Upper lobe of left lung (tissue), 6 donors: ENCODE measurements at regions not wholly inside any gene's neighbourhood (a gene's known extent, or its start where the extent isn't known, plus 50 kb on each side); places are given as distances from the start of the nearest gene placed in this dataset.
"Not testable (repeated sequence)": the region's sequence is repeated elsewhere in the genome, so short reads cannot be mapped to it uniquely, and the experiment has no call there.

ENCODE experiments used
- ATAC-seq, 2 donors: fragments of 200-7000 bp; cut with Tn5 transposase; one replicate each; pipeline ENCODE4 v1.9.1; 2022; ENCODE audit warnings: mild to moderate bottlenecking in 2 of 2, moderate library complexity in 2 of 2; ENCODE audit not compliant: low FRiP score in 2 of 2
- DNase-seq, 2 donors: peaks; one replicate each; pipeline ENCODE4 v3.0.0-alpha.2; 2019 to 2020
- H3K27ac ChIP-seq, 4 donors: fragments of 200-600 bp; sonication (generic); one replicate each; pipeline ENCODE4 v1.5.1; 2016 to 2019
- H3K27me3 ChIP-seq, 4 donors: fragments of 200-600 bp; sonication (generic); one replicate each; pipeline ENCODE4 v1.5.1; 2017 to 2019
- H3K36me3 ChIP-seq, 4 donors: fragments of 200-600 bp; sonication (generic); one replicate each; pipeline ENCODE4 v1.5.1; 2016 to 2019
- H3K4me1 ChIP-seq, 4 donors: fragments of 200-600 bp; sonication (generic); one replicate each; pipeline ENCODE4 v1.5.1; 2018 to 2019
- H3K4me3 ChIP-seq, 4 donors: fragments of 200-600 bp; sonication (generic); one replicate each; pipeline ENCODE4 v1.5.1; 2017 to 2019; ENCODE audit warnings: mild to moderate bottlenecking in 2 of 4, moderate library complexity in 1 of 4
- H3K9me3 ChIP-seq, 4 donors: fragments of 200-600 bp; sonication (generic); one replicate each; pipeline ENCODE4 v1.5.1; 2018 to 2019
- CTCF ChIP-seq, 6 experiments: fragments of 450-650 bp in 4 of 6; fragments of 200-600 bp in 2 of 6; sonication (generic) in 2 of 6; IDR thresholded peaks; one replicate each; pipeline ENCODE4 v1.5.1; 2016 to 2019; ENCODE audit warnings: antibody characterized with exemption in 6 of 6
- EP300 ChIP-seq, 4 donors: sonication (generic); formaldehyde crosslinking; IDR thresholded peaks; one replicate each; pipeline ENCODE4 v1.5.1; 2017; ENCODE audit warnings: antibody characterized with exemption in 4 of 4, control low read depth in 2 of 4
- POLR2A ChIP-seq, 4 donors: fragments of 450-650 bp; IDR thresholded peaks; one replicate each; pipeline ENCODE4 v1.5.1; 2016 to 2017; ENCODE audit warnings: antibody characterized with exemption in 4 of 4, mild to moderate bottlenecking in 2 of 4
- POLR2AphosphoS5 ChIP-seq, 2 donors: sonication (generic); formaldehyde crosslinking; IDR thresholded peaks; one replicate each; pipeline ENCODE4 v1.5.1; 2017; ENCODE audit warnings: antibody characterized with exemption in 2 of 2
- WGBS, 2 donors: methylation state at CpG; one replicate each; pipeline ENCODE4 v1.1.5; 2017 to 2018; 5-methylcytosine and 5-hydroxymethylcytosine counted together
- donor health status: DM: no; HTN: no; CAD: no; lungs with moderate emphysema.
- donor health status: DM: no; HTN: yes; CAD: no; lungs with severe emphysema.

DNA sequence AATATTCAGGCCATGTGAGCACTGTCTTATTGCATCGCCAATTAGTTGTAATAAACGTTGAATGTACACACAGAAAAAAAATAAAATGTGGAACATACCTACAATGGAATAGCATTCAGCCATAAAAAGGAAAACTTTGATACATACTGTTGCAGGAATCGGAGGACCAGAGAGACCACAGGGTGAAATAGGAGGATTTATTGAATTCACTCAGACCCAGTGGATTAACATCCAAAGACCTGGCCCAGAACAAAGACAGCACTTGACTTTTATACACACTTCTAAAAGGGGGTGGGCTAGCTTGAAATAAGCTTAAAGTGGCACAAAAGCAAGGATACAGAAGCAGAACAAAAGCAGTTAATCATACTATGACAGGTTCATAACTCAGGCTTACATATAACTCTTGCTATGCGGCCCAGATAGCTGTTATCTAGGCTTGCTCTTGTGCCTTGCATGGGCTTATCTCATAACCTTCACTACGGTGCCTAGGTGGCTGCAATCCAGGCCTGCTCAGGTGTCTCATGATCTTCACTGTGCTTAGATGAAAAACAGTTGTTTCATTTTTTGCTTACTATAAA is 292.2 kb upstream of the TAC1 start:
- Histone ChIP-seq H3K4me3 (no peak overlapping the region), H3K27ac (no peak overlapping the region), H3K4me1 (no peaks in the 10 kb centered on the region), H3K27me3 (no peaks in the 10 kb centered on the region), H3K9me3 (peaks cover 0 to 16% (median 13%) of the 10 kb centered on the region in 4 donors), H3K36me3 (no peaks in the 10 kb centered on the region)
- DNase-seq: no peak
- no peak for ATAC-seq
- 81 to 82% methylated on average over 5 of the region's 5 CpGs for WGBS, 2 donors
- TF ChIP-seq CTCF (IDR thresholded peaks at IDR 0.05) (no peak), POLR2A (IDR thresholded peaks at IDR 0.05) (no peak), EP300 (IDR thresholded peaks at IDR 0.05) (no peak), POLR2AphosphoS5 (IDR thresholded peaks at IDR 0.05) (no peak)

DNA sequence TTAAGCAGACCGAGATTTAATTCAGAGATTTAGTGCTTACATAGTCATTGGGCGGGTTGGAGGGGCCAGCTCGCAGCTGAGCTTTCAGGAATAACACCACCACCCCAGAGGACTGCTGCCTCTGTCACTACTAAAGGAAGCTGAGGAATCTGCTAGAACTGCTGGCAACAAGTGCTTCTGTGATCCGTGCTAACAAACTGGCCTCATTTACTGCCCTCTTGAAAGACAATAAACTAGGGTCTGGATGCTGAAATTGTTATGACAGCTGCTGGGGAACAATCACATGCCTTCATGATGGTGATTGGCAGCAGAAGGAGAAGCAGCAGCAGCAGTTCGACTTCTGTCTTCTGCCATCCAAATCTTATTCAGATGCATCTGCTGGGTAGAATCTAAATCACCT is 285.5 kb upstream of the TAC1 start:
- Histone ChIP-seq H3K27me3 (no peaks in the 10 kb centered on the region), H3K4me3 (no peak overlapping the region), H3K27ac (no peak overlapping the region), H3K4me1 (no peaks in the 10 kb centered on the region), H3K36me3 (no peaks in the 10 kb centered on the region), H3K9me3 (no peaks in the 10 kb centered on the region)
- no peak for ATAC-seq
- no peak for DNase-seq
- no peak for TF ChIP-seq POLR2A (IDR thresholded peaks at IDR 0.05)
- WGBS, 2 donors: 66 to 74% methylated on average over 5 of the region's 5 CpGs

DNA sequence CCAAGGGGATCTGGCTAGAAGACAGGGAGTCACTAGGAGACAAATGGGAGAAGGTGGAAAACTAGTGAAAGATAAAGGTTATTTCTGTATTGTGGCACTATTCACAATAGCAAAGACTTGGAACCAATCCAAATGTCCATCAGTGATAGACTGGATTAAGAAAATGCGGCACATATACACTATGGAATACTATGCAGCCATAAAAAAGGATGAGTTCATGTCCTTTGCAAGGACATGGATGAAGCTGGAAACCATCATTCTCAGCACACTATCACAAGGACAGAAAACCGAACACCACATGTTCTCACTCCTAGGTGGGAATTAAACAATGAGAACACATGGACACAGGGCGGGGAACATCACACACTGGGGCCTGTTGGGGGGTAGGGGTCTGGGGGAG is 282.4 kb upstream of the TAC1 start:
- not testable (repeated sequence) for DNase-seq, H3K27ac ChIP-seq
- WGBS, 2 donors: 82 to 91% methylated on average over 3 of the region's 3 CpGs

GRCh38 chr7:97450516-97450915 is 281.4 kb upstream of the TAC1 start:
- H3K36me3 ChIP-seq: no peaks in the 10 kb centered on the region
- H3K4me3 ChIP-seq: no peak overlapping the region
- TF ChIP-seq CTCF (IDR thresholded peaks at IDR 0.05) (no peak), EP300 (IDR thresholded peaks at IDR 0.05) (no peak), POLR2A (IDR thresholded peaks at IDR 0.05) (no peak), POLR2AphosphoS5 (IDR thresholded peaks at IDR 0.05) (no peak)
- 53 to 59% methylated on average over 1 of the region's 1 CpG for WGBS, 2 donors
- no peaks in the 10 kb centered on the region for H3K9me3 ChIP-seq
- no peak overlapping the region for H3K27ac ChIP-seq
- H3K27me3 ChIP-seq: no peaks in the 10 kb centered on the region
- no peaks in the 10 kb centered on the region for H3K4me1 ChIP-seq
- no peak for DNase-seq
- no peak for ATAC-seq

More for the DNA sequence above, 282.4 kb upstream of the TAC1 start:
- not testable (repeated sequence) for H3K9me3 ChIP-seq, H3K36me3 ChIP-seq, ATAC-seq, H3K4me3 ChIP-seq, H3K4me1 ChIP-seq, H3K27me3 ChIP-seq

DNA sequence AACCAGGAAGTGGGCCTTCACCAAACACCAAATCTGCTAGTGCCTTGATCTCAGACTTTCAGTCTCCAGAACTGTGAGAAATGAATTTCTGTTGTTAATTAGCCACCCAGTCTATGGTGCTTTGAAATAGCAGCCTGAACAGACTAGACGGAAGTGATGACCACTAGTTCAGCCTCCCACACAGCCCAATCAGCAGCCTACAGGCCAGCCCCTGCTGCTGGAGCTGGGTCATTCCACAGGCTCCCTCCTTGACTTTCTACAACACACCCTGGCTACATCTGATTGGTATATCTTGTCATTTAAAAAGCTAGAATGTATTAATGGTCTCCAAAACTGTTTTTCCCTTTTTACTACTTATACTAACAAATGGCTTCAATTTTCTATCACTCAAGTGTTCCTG is 277.2 kb upstream of the TAC1 start:
- WGBS, 2 donors: 67 to 83% methylated on average over 1 of the region's 1 CpG
- TF ChIP-seq CTCF (IDR thresholded peaks at IDR 0.05): no peak
- no peak for TF ChIP-seq EP300 (IDR thresholded peaks at IDR 0.05)
- no peak for TF ChIP-seq POLR2AphosphoS5 (IDR thresholded peaks at IDR 0.05)
- no peak for TF ChIP-seq POLR2A (IDR thresholded peaks at IDR 0.05)

GRCh38 chr7:97457054-97457453 is 274.8 kb upstream of the TAC1 start:
- Histone ChIP-seq H3K27ac (no peak overlapping the region), H3K4me1 (no peaks in the 10 kb centered on the region), H3K36me3 (no peaks in the 10 kb centered on the region), H3K27me3 (no peaks in the 10 kb centered on the region), H3K9me3 (peaks cover 0 to 12% (median 0%) of the 10 kb centered on the region in 4 donors), H3K4me3 (no peak overlapping the region)
- TF ChIP-seq POLR2AphosphoS5 (IDR thresholded peaks at IDR 0.05) (no peak), POLR2A (IDR thresholded peaks at IDR 0.05) (no peak), EP300 (IDR thresholded peaks at IDR 0.05) (no peak), CTCF (IDR thresholded peaks at IDR 0.05) (no peak)
- WGBS, 2 donors: 70 to 75% methylated on average over 3 of the region's 3 CpGs
- ATAC-seq (no peak), DNase-seq (no peak)

More for the DNA sequence above, 277.2 kb upstream of the TAC1 start:
- H3K27ac ChIP-seq: no peak overlapping the region
- no peaks in the 10 kb centered on the region for H3K36me3 ChIP-seq
- H3K27me3 ChIP-seq: no peaks in the 10 kb centered on the region
- DNase-seq (no peak), ATAC-seq (no peak)
- H3K9me3 ChIP-seq: no peaks in the 10 kb centered on the region
- H3K4me1 ChIP-seq: no peaks in the 10 kb centered on the region
- H3K4me3 ChIP-seq: no peak overlapping the region
